ENCODE measurements at regions not wholly inside any gene's neighbourhood (a gene's known extent, or its start where the extent isn't known, plus 50 kb on each side); places are given as distances from the start of the nearest gene placed in this dataset.

- Mint-ChIP-seq H3K36me3 (ENCODE audit: low read depth) (no peaks in the 10 kb centered on the region), H3K4me3 (no peak overlapping the region), H3K9me3 (no peaks in the 10 kb centered on the region), H3K4me1 (ENCODE audit: low read depth) (no peaks in the 10 kb centered on the region), H3K27ac (no peak overlapping the region), H3K27me3 (no peaks in the 10 kb centered on the region)
- DNase-seq, result no peak
Measured at GRCh38 chr2:160696087-160696452, 202.5 kb upstream of the RBMS1 start.

- Mint-ChIP-seq H3K4me1 (ENCODE audit: low read depth) (no peaks in the 10 kb centered on the region), H3K27me3 (no peaks in the 10 kb centered on the region), H3K27ac (no peak overlapping the region), H3K36me3 (ENCODE audit: low read depth) (no peaks in the 10 kb centered on the region), H3K9me3 (no peaks in the 10 kb centered on the region), H3K4me3 (no peak overlapping the region)
- no peak for DNase-seq
Measured at GRCh38 chr2:160697817-160698216, 204.2 kb upstream of the RBMS1 start.

- no peaks in the 10 kb centered on the region for H3K9me3 Mint-ChIP-seq
- no peak overlapping the region for H3K27ac Mint-ChIP-seq
- no peak overlapping the region for H3K4me3 Mint-ChIP-seq
- H3K4me1 Mint-ChIP-seq (ENCODE audit: low read depth), result peaks cover 13% of the 10 kb centered on the region
- H3K27me3 Mint-ChIP-seq, result no peaks in the 10 kb centered on the region
- DNase-seq, result no peak
- no peaks in the 10 kb centered on the region for H3K36me3 Mint-ChIP-seq (ENCODE audit: low read depth)
Measured at GRCh38 chr2:160700021-160700814, 206.6 kb upstream of the RBMS1 start.

GRCh38 chr2:160701822-160702221, 208.2 kb upstream of the RBMS1 start:
- Mint-ChIP-seq H3K4me3 (no peak overlapping the region), H3K36me3 (ENCODE audit: low read depth) (no peaks in the 10 kb centered on the region), H3K9me3 (no peaks in the 10 kb centered on the region), H3K27me3 (no peaks in the 10 kb centered on the region), H3K4me1 (ENCODE audit: low read depth) (peaks cover 13% of the 10 kb centered on the region), H3K27ac (no peak overlapping the region)
- DNase-seq, result no peak

- no peaks in the 10 kb centered on the region for H3K36me3 Mint-ChIP-seq (ENCODE audit: low read depth)
- H3K9me3 Mint-ChIP-seq, result peaks cover 3% of the 10 kb centered on the region
- peaks cover 13% of the 10 kb centered on the region for H3K4me1 Mint-ChIP-seq (ENCODE audit: low read depth)
- no peak overlapping the region for H3K27ac Mint-ChIP-seq
- H3K27me3 Mint-ChIP-seq, result no peaks in the 10 kb centered on the region
- H3K4me3 Mint-ChIP-seq, result no peak overlapping the region
- DNase-seq, result no peak
Measured at GRCh38 chr2:160702754-160703153, 209.1 kb upstream of the RBMS1 start.

GRCh38 chr2:160703648-160704585, 210.3 kb upstream of the RBMS1 start:
- Mint-ChIP-seq H3K27ac (no peak overlapping the region), H3K4me1 (ENCODE audit: low read depth) (peaks cover 13% of the 10 kb centered on the region), H3K27me3 (no peaks in the 10 kb centered on the region), H3K36me3 (ENCODE audit: low read depth) (no peaks in the 10 kb centered on the region), H3K4me3 (no peak overlapping the region), H3K9me3 (peaks cover 5% of the 10 kb centered on the region)
- peak; percentile 31 for DNase-seq

GRCh38 chr2:160715428-160715827, 221.8 kb upstream of the RBMS1 start:
- Mint-ChIP-seq H3K4me3 (no peak overlapping the region), H3K4me1 (ENCODE audit: low read depth) (no peaks in the 10 kb centered on the region), H3K9me3 (no peaks in the 10 kb centered on the region), H3K27me3 (peaks cover 3% of the 10 kb centered on the region), H3K36me3 (ENCODE audit: low read depth) (no peaks in the 10 kb centered on the region), H3K27ac (no peak overlapping the region)
- DNase-seq, result no peak

- Mint-ChIP-seq H3K27ac (no peak overlapping the region), H3K36me3 (ENCODE audit: low read depth) (no peaks in the 10 kb centered on the region), H3K4me3 (no peak overlapping the region), H3K27me3 (no peaks in the 10 kb centered on the region), H3K9me3 (peaks cover 5% of the 10 kb centered on the region), H3K4me1 (ENCODE audit: low read depth) (no peaks in the 10 kb centered on the region)
- DNase-seq, result no peak
Measured at GRCh38 chr2:160719116-160719515, 225.5 kb upstream of the RBMS1 start.

- H3K27ac Mint-ChIP-seq, result no peak overlapping the region
- no peak for DNase-seq
- H3K4me1 Mint-ChIP-seq (ENCODE audit: low read depth), result no peaks in the 10 kb centered on the region
- no peak overlapping the region for H3K4me3 Mint-ChIP-seq
- no peaks in the 10 kb centered on the region for H3K36me3 Mint-ChIP-seq (ENCODE audit: low read depth)
- H3K9me3 Mint-ChIP-seq, result peaks cover 5% of the 10 kb centered on the region
- peaks cover 3% of the 10 kb centered on the region for H3K27me3 Mint-ChIP-seq
Measured at GRCh38 chr2:160720098-160720497, 226.5 kb upstream of the RBMS1 start.

- Mint-ChIP-seq H3K4me1 (ENCODE audit: low read depth) (no peaks in the 10 kb centered on the region), H3K4me3 (no peak overlapping the region), H3K36me3 (ENCODE audit: low read depth) (no peaks in the 10 kb centered on the region), H3K9me3 (peaks cover 5% of the 10 kb centered on the region), H3K27ac (no peak overlapping the region), H3K27me3 (peaks cover 3% of the 10 kb centered on the region)
- no peak for DNase-seq
Measured at GRCh38 chr2:160721089-160722040, 227.8 kb upstream of the RBMS1 start.

GRCh38 chr2:160726046-160726445, 232.4 kb upstream of the RBMS1 start:
- no peak overlapping the region for H3K4me3 Mint-ChIP-seq
- H3K4me1 Mint-ChIP-seq (ENCODE audit: low read depth), result no peaks in the 10 kb centered on the region
- no peak for DNase-seq
- peaks cover 5% of the 10 kb centered on the region for H3K9me3 Mint-ChIP-seq
- H3K27ac Mint-ChIP-seq, result no peak overlapping the region
- no peaks in the 10 kb centered on the region for H3K36me3 Mint-ChIP-seq (ENCODE audit: low read depth)
- peaks cover 3% of the 10 kb centered on the region for H3K27me3 Mint-ChIP-seq

GRCh38 chr2:160730296-160730995, 236.8 kb upstream of the RBMS1 start:
- H3K36me3 Mint-ChIP-seq (ENCODE audit: low read depth), result no peaks in the 10 kb centered on the region
- no peak for DNase-seq
- no peak overlapping the region for H3K27ac Mint-ChIP-seq

GRCh38 chr2:160731415-160731814, 237.8 kb upstream of the RBMS1 start:
- H3K4me1 Mint-ChIP-seq (ENCODE audit: low read depth), result no peaks in the 10 kb centered on the region
- no peaks in the 10 kb centered on the region for H3K27me3 Mint-ChIP-seq
- H3K36me3 Mint-ChIP-seq (ENCODE audit: low read depth), result no peaks in the 10 kb centered on the region
- H3K4me3 Mint-ChIP-seq, result no peak overlapping the region
- no peaks in the 10 kb centered on the region for H3K9me3 Mint-ChIP-seq
- no peak overlapping the region for H3K27ac Mint-ChIP-seq
- DNase-seq, result no peak

More at GRCh38 chr2:160730296-160730995, 236.8 kb upstream of the RBMS1 start:
- Mint-ChIP-seq H3K4me1 (ENCODE audit: low read depth) (no peaks in the 10 kb centered on the region), H3K4me3 (no peak overlapping the region), H3K27me3 (no peaks in the 10 kb centered on the region), H3K9me3 (no peaks in the 10 kb centered on the region)

GRCh38 chr2:160731856-160732255, 238.2 kb upstream of the RBMS1 start:
- Mint-ChIP-seq H3K4me3 (no peak overlapping the region), H3K36me3 (ENCODE audit: low read depth) (no peaks in the 10 kb centered on the region), H3K4me1 (ENCODE audit: low read depth) (no peaks in the 10 kb centered on the region), H3K9me3 (no peaks in the 10 kb centered on the region), H3K27ac (no peak overlapping the region), H3K27me3 (no peaks in the 10 kb centered on the region)
- DNase-seq, result no peak

All from activated T-cell treated with anti-CD3 and anti-CD28 coated beads, Interleukin-2, amount 50 U/mL, for 24 hours (primary cell).